GM12878 (cell line): ENCODE measurements at regions not wholly inside any gene's neighbourhood (a gene's known extent, or its start where the extent isn't known, plus 50 kb on each side); places are given as distances from the start of the nearest gene placed in this dataset.

Source experiments
- ATAC-seq: fragments of 200-7000 bp; cut with Tn5 transposase; 3 replicates; pipeline ENCODE4 v1.9.1; 2020; ENCODE audit warnings: mild to moderate bottlenecking, moderate library complexity
- BruUV-seq: library from RNA; stranded (reverse); fragments of 400-500 nt; replicated peaks from 2 replicates; lab custom pipeline; 2021; lab: Mats Ljungman, UMichigan
- CTCF ChIA-PET: fragments of 300-600 bp; sonication (Branson Sonifier 250); formaldehyde crosslinking; extraction: SDS; loops from one replicate; lab custom pipeline; 2021; ENCODE audit warnings: inconsistent platforms; lab: Yijun Ruan, JAX
- POLR2A ChIA-PET: fragments of 350-600 bp; formaldehyde crosslinking; extraction: SDS; loops from one replicate; lab custom pipeline; 2021; ENCODE audit warnings: inconsistent platforms; lab: Charles Lee
- RAD21 ChIA-PET: fragments of 300-600 bp; sonication (Branson Sonifier 250); formaldehyde crosslinking; loops from one replicate; lab custom pipeline; 2023; ENCODE audit warnings: antibody characterized with exemption; ENCODE audit not compliant: unreplicated experiment; lab: Charles Lee
- SMC1A ChIA-PET: fragments of 300-600 bp; sonication (Branson Sonifier 250); formaldehyde crosslinking; loops from one replicate; lab custom pipeline; 2023; ENCODE audit not compliant: unreplicated experiment, uncharacterized antibody; lab: Charles Lee
- DNase-seq: peaks from one replicate; pipeline ENCODE4 v3.0.0-alpha.2; 2011; ENCODE audit warnings: low read depth, low spot score
- FAIRE-seq: peaks from 3 replicates; lab custom pipeline; 2011; peaks lifted over from hg19 to GRCh38; lab: Jason Lieb, UNC
- H2AFZ ChIP-seq: 2 replicates; pipeline ENCODE4 v1.6.0; 2011; ENCODE audit warnings: low read depth, low read length, control low read depth; ENCODE audit not compliant: control insufficient read depth
- H3K27ac ChIP-seq: 2 replicates; pipeline ENCODE4 v1.5.1; 2011; ENCODE audit warnings: control low read depth; ENCODE audit not compliant: control insufficient read depth, insufficient read depth
- H3K27me3 ChIP-seq, 2 experiments: replicated peaks in 1 of 2; 2 replicates each; pipeline versions ENCODE4 v1.6.0 to v1.6.1; 2011; ENCODE audit warnings: low read length in 1 of 2; ENCODE audit not compliant: control insufficient read depth in 2 of 2, insufficient read depth in 2 of 2
- H3K36me3 ChIP-seq, 2 experiments: 2 replicates each; pipeline ENCODE4 v1.5.1; 2011; ENCODE audit warnings: low read length in 1 of 2; ENCODE audit not compliant: control insufficient read depth in 2 of 2, insufficient read depth in 2 of 2
- H3K4me1 ChIP-seq: 2 replicates; pipeline ENCODE4 v1.6.1; 2011; ENCODE audit warnings: mild to moderate bottlenecking, low read length, moderate library complexity, mixed read lengths; ENCODE audit not compliant: control insufficient read depth, insufficient read depth
- H3K4me2 ChIP-seq: 2 replicates; pipeline ENCODE4 v1.6.0; 2011; ENCODE audit warnings: control low read depth; ENCODE audit not compliant: control insufficient read depth, insufficient read depth
- H3K4me3 ChIP-seq: fragments of 200-600 bp; sonication (generic); 2 replicates; pipeline ENCODE4 v1.5.1; 2016
- H3K79me2 ChIP-seq: 2 replicates; pipeline ENCODE4 v1.6.0; 2011; ENCODE audit warnings: low read length; ENCODE audit not compliant: control insufficient read depth, insufficient read depth
- H3K9ac ChIP-seq: 2 replicates; pipeline ENCODE4 v1.8.0; 2011; ENCODE audit warnings: low read length, control low read depth, mixed read lengths; ENCODE audit not compliant: control insufficient read depth, insufficient read depth
- H3K9me3 ChIP-seq: replicated peaks from 3 replicates; pipeline ENCODE4 v1.5.1; 2011; ENCODE audit warnings: mild to moderate bottlenecking, low read length; ENCODE audit not compliant: control insufficient read depth, insufficient read depth
- H4K20me1 ChIP-seq: 2 replicates; pipeline ENCODE4 v1.6.0; 2011; ENCODE audit not compliant: control insufficient read depth, insufficient read depth
- CBFB ChIP-seq: IDR thresholded peaks from 2 replicates; pipeline ENCODE4 v1.6.1; 2016; ENCODE audit warnings: antibody characterized with exemption, low read depth
- WGBS: methylation state at CpG from one replicate; pipeline ENCODE4 v1.1.6; 2016; ENCODE audit warnings: low lambda C conversion rate; ENCODE audit not compliant: insufficient replicate concordance, insufficient coverage; ENCODE audit errors: missing lambda C conversion rate; 5-methylcytosine and 5-hydroxymethylcytosine counted together
- in situ Hi-C: fragments of 300-500 bp; cut with MboI; formaldehyde crosslinking; loops from 9 replicates; pipeline ENCODE4 v1.14.3; 2018; ENCODE audit warnings: mixed read lengths
- intact Hi-C: fragments of 100-400 bp; cut with micrococcal nuclease; formaldehyde crosslinking; loops from one replicate; pipeline ENCODE4 v1.14.2; 2022; ENCODE audit not compliant: unreplicated experiment
- TF ChIP-seq, protein P1 (sequence below): fragments of 450-650 bp; IDR thresholded peaks from 2 replicates; pipeline ENCODE4 v1.6.1; 2016; ENCODE audit warnings: mild to moderate bottlenecking, moderate library complexity, borderline replicate concordance

DNA sequence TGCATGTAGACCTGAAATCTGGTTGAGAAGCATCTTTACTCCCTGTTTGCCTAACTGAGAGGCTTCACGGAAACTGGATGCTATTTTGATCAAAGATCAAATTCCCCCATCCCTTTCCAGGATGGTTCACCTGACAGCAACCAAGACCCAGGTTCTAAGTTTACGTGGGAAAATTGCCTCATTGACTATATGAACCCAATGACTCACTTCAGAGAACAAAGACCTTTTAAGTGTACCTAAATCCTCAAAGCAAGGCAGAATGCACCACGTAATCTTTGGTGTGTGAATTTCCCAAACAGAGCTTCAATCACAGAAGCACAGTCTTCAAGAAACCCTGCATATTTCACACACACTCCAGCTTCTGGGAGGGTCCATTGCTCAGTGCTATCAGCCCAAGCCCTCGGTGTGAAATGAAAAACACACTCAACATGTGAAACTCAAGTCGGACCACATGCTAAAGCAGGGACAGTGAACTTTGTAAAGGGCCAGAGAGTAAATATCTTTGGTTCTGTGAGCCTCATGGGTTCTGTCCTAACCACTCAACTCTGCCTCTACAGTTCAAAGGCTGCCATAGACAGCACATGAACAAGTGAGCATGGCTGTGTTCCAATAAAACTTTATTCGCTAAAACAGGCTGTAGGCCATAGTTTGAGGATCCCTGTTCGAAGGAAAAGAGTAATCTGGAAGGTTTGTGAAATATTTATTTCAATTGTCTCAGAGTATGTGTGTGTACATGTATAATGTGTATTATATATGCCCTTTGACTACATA, 275.6 kb upstream of the FOXK1 start:
- no peak overlapping the region for H3K9ac ChIP-seq
- intact Hi-C loops, result no loop called here
- H3K4me1 ChIP-seq, result no peaks in the 10 kb centered on the region
- no peak overlapping the region for H3K4me3 ChIP-seq
- 11% methylated on average over 7 of the region's 7 CpGs for WGBS
- FAIRE-seq (no peak), ATAC-seq (no peak), DNase-seq (no peak)
- H3K9me3 ChIP-seq, result no peaks in the 10 kb centered on the region
- H3K27ac ChIP-seq, result no peak overlapping the region
- in situ Hi-C loops, result no loop called here
- H3K27me3 ChIP-seq, result no peaks in the 10 kb centered on the region
- ChIA-PET RAD21 (no interaction called here), CTCF (no interaction called here), SMC1A (no interaction called here), POLR2A (no interaction called here)
- no TSS peak for BruUV-seq
- no peak overlapping the region for H2AFZ ChIP-seq
- no peak for TF ChIP-seq CBFB
- TF ChIP-seq, protein P1, sequence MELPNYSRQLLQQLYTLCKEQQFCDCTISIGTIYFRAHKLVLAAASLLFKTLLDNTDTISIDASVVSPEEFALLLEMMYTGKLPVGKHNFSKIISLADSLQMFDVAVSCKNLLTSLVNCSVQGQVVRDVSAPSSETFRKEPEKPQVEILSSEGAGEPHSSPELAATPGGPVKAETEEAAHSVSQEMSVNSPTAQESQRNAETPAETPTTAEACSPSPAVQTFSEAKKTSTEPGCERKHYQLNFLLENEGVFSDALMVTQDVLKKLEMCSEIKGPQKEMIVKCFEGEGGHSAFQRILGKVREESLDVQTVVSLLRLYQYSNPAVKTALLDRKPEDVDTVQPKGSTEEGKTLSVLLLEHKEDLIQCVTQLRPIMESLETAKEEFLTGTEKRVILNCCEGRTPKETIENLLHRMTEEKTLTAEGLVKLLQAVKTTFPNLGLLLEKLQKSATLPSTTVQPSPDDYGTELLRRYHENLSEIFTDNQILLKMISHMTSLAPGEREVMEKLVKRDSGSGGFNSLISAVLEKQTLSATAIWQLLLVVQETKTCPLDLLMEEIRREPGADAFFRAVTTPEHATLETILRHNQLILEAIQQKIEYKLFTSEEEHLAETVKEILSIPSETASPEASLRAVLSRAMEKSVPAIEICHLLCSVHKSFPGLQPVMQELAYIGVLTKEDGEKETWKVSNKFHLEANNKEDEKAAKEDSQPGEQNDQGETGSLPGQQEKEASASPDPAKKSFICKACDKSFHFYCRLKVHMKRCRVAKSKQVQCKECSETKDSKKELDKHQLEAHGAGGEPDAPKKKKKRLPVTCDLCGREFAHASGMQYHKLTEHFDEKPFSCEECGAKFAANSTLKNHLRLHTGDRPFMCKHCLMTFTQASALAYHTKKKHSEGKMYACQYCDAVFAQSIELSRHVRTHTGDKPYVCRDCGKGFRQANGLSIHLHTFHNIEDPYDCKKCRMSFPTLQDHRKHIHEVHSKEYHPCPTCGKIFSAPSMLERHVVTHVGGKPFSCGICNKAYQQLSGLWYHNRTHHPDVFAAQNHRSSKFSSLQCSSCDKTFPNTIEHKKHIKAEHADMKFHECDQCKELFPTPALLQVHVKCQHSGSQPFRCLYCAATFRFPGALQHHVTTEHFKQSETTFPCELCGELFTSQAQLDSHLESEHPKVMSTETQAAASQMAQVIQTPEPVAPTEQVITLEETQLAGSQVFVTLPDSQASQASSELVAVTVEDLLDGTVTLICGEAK, result peak; percentile 76; the same call in 1 of the 2 replicates
- no peak overlapping the region for H3K4me2 ChIP-seq
- H3K79me2 ChIP-seq, result no peaks in the 10 kb centered on the region
- no peaks in the 10 kb centered on the region for H4K20me1 ChIP-seq
- H3K36me3 ChIP-seq, result no peaks in the 10 kb centered on the region
